HG02642 (cell line): ENCODE measurements at regions not wholly inside any gene's neighbourhood (a gene's known extent, or its start where the extent isn't known, plus 50 kb on each side); places are given as distances from the start of the nearest gene placed in this dataset.

Experiments used
- ATAC-seq: cut with Tn5 transposase; IDR thresholded peaks from one replicate; pipeline ENCODE4 v1.9.1; 2021; ENCODE audit warnings: mild to moderate bottlenecking; ENCODE audit not compliant: unreplicated experiment, poor library complexity

- ATAC-seq, result no peak
Observed at GRCh38 chr5:124996023-124996763, 249.8 kb upstream of the ZNF608 start.

- no peak for ATAC-seq
Observed at GRCh38 chr5:124996764-124997077, 250.3 kb upstream of the ZNF608 start.

- no peak for ATAC-seq
Observed at GRCh38 chr5:124997186-124997893, 250.9 kb upstream of the ZNF608 start.

GRCh38 chr5:124998520-124998919, 252.1 kb upstream of the ZNF608 start:
- ATAC-seq, result no peak

- no peak for ATAC-seq
Observed at GRCh38 chr5:125002727-125003598, 256.5 kb upstream of the ZNF608 start.

- no peak for ATAC-seq
Observed at GRCh38 chr5:125004009-125004408, 257.6 kb upstream of the ZNF608 start.

- ATAC-seq, result peak; percentile 33
Observed at GRCh38 chr5:125005266-125005665, 258.8 kb upstream of the ZNF608 start.

- ATAC-seq, result peak; percentile 72
Observed at GRCh38 chr5:125006011-125006685, 259.7 kb upstream of the ZNF608 start.

GRCh38 chr5:125010356-125010755, 263.9 kb upstream of the ZNF608 start:
- no peak for ATAC-seq

- ATAC-seq, result peak; percentile 56
Observed at GRCh38 chr5:125011014-125011413, 264.6 kb upstream of the ZNF608 start.

- ATAC-seq, result peak; percentile 16
Observed at GRCh38 chr5:125011419-125011818, 265.0 kb upstream of the ZNF608 start.

GRCh38 chr5:125011947-125012346, 265.5 kb upstream of the ZNF608 start:
- ATAC-seq, result no peak

- no peak for ATAC-seq
Observed at GRCh38 chr5:125012727-125013451, 266.4 kb upstream of the ZNF608 start.

GRCh38 chr5:125014202-125014601, 267.8 kb upstream of the ZNF608 start:
- no peak for ATAC-seq

- no peak for ATAC-seq
Observed at GRCh38 chr5:125017796-125018195, 271.4 kb upstream of the ZNF608 start.

GRCh38 chr5:125023673-125024072, 277.2 kb upstream of the ZNF608 start:
- ATAC-seq, result no peak

- ATAC-seq, result no peak
Observed at GRCh38 chr5:125026867-125027731, 280.7 kb upstream of the ZNF608 start.

GRCh38 chr5:125032286-125032685, 285.8 kb upstream of the ZNF608 start:
- no peak for ATAC-seq

GRCh38 chr5:125033602-125034001, 287.2 kb upstream of the ZNF608 start:
- no peak for ATAC-seq
